ENCODE measurements at regions not wholly inside any gene's neighbourhood (a gene's known extent, or its start where the extent isn't known, plus 50 kb on each side); places are given as distances from the start of the nearest gene placed in this dataset.

- TF ChIP-seq, protein P1, sequence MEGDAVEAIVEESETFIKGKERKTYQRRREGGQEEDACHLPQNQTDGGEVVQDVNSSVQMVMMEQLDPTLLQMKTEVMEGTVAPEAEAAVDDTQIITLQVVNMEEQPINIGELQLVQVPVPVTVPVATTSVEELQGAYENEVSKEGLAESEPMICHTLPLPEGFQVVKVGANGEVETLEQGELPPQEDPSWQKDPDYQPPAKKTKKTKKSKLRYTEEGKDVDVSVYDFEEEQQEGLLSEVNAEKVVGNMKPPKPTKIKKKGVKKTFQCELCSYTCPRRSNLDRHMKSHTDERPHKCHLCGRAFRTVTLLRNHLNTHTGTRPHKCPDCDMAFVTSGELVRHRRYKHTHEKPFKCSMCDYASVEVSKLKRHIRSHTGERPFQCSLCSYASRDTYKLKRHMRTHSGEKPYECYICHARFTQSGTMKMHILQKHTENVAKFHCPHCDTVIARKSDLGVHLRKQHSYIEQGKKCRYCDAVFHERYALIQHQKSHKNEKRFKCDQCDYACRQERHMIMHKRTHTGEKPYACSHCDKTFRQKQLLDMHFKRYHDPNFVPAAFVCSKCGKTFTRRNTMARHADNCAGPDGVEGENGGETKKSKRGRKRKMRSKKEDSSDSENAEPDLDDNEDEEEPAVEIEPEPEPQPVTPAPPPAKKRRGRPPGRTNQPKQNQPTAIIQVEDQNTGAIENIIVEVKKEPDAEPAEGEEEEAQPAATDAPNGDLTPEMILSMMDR (IDR thresholded peaks at IDR 0.05; ENCODE audit: low read depth, low read length), result no peak
- TF ChIP-seq EZH2phosphoT487 (IDR thresholded peaks at IDR 0.05; ENCODE audit: low read depth), result no peak
These were observed 234.1 kb downstream of the FOXL1 start for GRCh38 chr16:86812363-86812970.
